HepG2 (cell line): ENCODE measurements at regions not wholly inside any gene's neighbourhood (a gene's known extent, or its start where the extent isn't known, plus 50 kb on each side); places are given as distances from the start of the nearest gene placed in this dataset.

ENCODE experiments used
- ATAC-seq: fragments of 200-7000 bp; cut with Tn5 transposase; 3 replicates; pipeline ENCODE4 v1.9.1; 2020; ENCODE audit warnings: mild to moderate bottlenecking, moderate library complexity
- BruUV-seq: library from RNA; stranded (reverse); fragments of 400-500 nt; replicated peaks from 2 replicates; lab custom pipeline; 2021; lab: Mats Ljungman, UMichigan
- CTCF ChIA-PET: fragments of 300-600 bp; formaldehyde crosslinking; extraction: SDS; loops from one replicate; lab custom pipeline; 2021; ENCODE audit warnings: low total read pairs, inconsistent platforms, low intra/inter-chr PET ratio; lab: Yijun Ruan, JAX
- POLR2A ChIA-PET: fragments of 350-600 bp; sonication (Branson Sonifier 250); formaldehyde crosslinking; loops from one replicate; lab custom pipeline; 2020; ENCODE audit warnings: antibody characterized with exemption, inconsistent platforms; lab: Yijun Ruan, JAX
- DNase-seq: peaks from one replicate; pipeline ENCODE4 v3.0.0-alpha.2; 2015; ENCODE audit warnings: low spot score
- FAIRE-seq: peaks from 3 replicates; lab custom pipeline; 2011; peaks lifted over from hg19 to GRCh38; lab: Jason Lieb, UNC
- H2AFZ ChIP-seq: one replicate; pipeline ENCODE4 v1.6.1; 2011; ENCODE audit warnings: low read length, inconsistent platforms
- H3K27ac ChIP-seq: fragments of 300-600 bp; 3 replicates; pipeline ENCODE4 v1.8.0; 2011; ENCODE audit warnings: mixed run types, mild to moderate bottlenecking, mixed read lengths, low read length, inconsistent platforms; ENCODE audit not compliant: insufficient read depth; ENCODE audit errors: extremely low read length
- H3K27me3 ChIP-seq, 2 experiments: fragments of 200-600 bp in 1 of 2; 2 replicates in 1 of 2; 3 replicates in 1 of 2; pipeline versions ENCODE4 v1.6.0 to v1.8.0; 2011; ENCODE audit warnings: low read length in 2 of 2, mild to moderate bottlenecking in 2 of 2, moderate library complexity in 2 of 2, inconsistent platforms in 1 of 2; ENCODE audit not compliant: insufficient read depth in 2 of 2, control insufficient read depth in 1 of 2
- H3K36me3 ChIP-seq, 2 experiments: fragments of 200-600 bp in 1 of 2; replicated peaks in 1 of 2; 2 replicates in 1 of 2; 3 replicates in 1 of 2; pipeline versions ENCODE4 v1.5.1 to v1.8.0; 2011; ENCODE audit warnings: low read length in 2 of 2, inconsistent platforms in 1 of 2; ENCODE audit not compliant: insufficient read depth in 2 of 2, control insufficient read depth in 1 of 2
- H3K4me1 ChIP-seq: 2 replicates; pipeline ENCODE4 v1.5.1; 2012; ENCODE audit warnings: low read length, inconsistent platforms; ENCODE audit not compliant: insufficient read depth
- H3K4me2 ChIP-seq: 2 replicates; pipeline ENCODE4 v1.6.0; 2011; ENCODE audit warnings: low read depth, low read length, inconsistent platforms
- H3K4me3 ChIP-seq, 3 experiments: fragments of 200-600 bp in 1 of 3; sonication (generic), shearing (Covaris generic) in 1 of 3; replicated peaks in 1 of 3; 2 replicates each; pipeline ENCODE4 v1.5.1; 2011 to 2016; ENCODE audit warnings: low read length in 3 of 3, inconsistent platforms in 2 of 3, low read depth in 2 of 3, mild to moderate bottlenecking in 2 of 3, control low read depth in 1 of 3, mixed read lengths in 1 of 3; ENCODE audit not compliant: insufficient read depth in 1 of 3
- H3K79me2 ChIP-seq: one replicate; pipeline ENCODE4 v1.6.1; 2011; ENCODE audit warnings: low read length, inconsistent platforms; ENCODE audit not compliant: insufficient read depth
- H3K9ac ChIP-seq: 2 replicates; pipeline ENCODE4 v1.6.0; 2011; ENCODE audit warnings: mild to moderate bottlenecking, low read depth, low read length, inconsistent platforms; ENCODE audit not compliant: insufficient read depth
- H3K9me3 ChIP-seq: 2 replicates; pipeline ENCODE4 v1.5.1; 2012; ENCODE audit warnings: mild to moderate bottlenecking, low read length
- H4K20me1 ChIP-seq: 2 replicates; pipeline ENCODE4 v1.6.0; 2011; ENCODE audit warnings: inconsistent platforms, mild to moderate bottlenecking, low read length, moderate library complexity; ENCODE audit not compliant: insufficient read depth
- AKAP8 ChIP-seq: sonication (generic); formaldehyde crosslinking; IDR thresholded peaks from 2 replicates; pipeline ENCODE4 v1.5.1; 2020; ENCODE audit warnings: mild to moderate bottlenecking, missing genetic modification reagents
- BRD4 ChIP-seq: sonication (generic); formaldehyde crosslinking; IDR thresholded peaks from 2 replicates; pipeline ENCODE4 v1.4.0; 2020; ENCODE audit warnings: missing genetic modification reagents
- CHCHD3 ChIP-seq: sonication (generic); formaldehyde crosslinking; IDR thresholded peaks from 2 replicates; pipeline ENCODE4 v1.8.0; 2022; ENCODE audit warnings: mild to moderate bottlenecking, missing genetic modification reagents, moderate library complexity
- FOSL1 ChIP-seq: sonication (generic); formaldehyde crosslinking; IDR thresholded peaks from 2 replicates; pipeline ENCODE4 v1.9.0; 2021; ENCODE audit warnings: missing genetic modification reagents, borderline replicate concordance
- GATAD1 ChIP-seq: IDR thresholded peaks from 2 replicates; pipeline ENCODE4 v1.6.1; 2016; ENCODE audit warnings: missing genetic modification reagents, missing compliant biosample characterization
- KAT2B ChIP-seq: fragments of 150-350 bp; IDR thresholded peaks from 2 replicates; pipeline ENCODE4 v1.6.1; 2014; ENCODE audit warnings: low read depth, low read length, borderline replicate concordance
- KLF9 ChIP-seq: IDR thresholded peaks from 2 replicates; pipeline ENCODE4 v1.6.1; 2016; ENCODE audit warnings: low read depth
- MED13 ChIP-seq: sonication (generic); formaldehyde crosslinking; IDR thresholded peaks from 2 replicates; pipeline ENCODE4 v1.5.0; 2020; ENCODE audit warnings: missing genetic modification reagents
- RBM39 ChIP-seq: fragments of 200-400 bp; formaldehyde crosslinking; IDR thresholded peaks from one replicate; pipeline ENCODE4 v1.6.1; 2018; ENCODE audit warnings: antibody characterized with exemption, mild to moderate bottlenecking, low read depth, low read length; ENCODE audit not compliant: poor library complexity, severe bottlenecking
- SOX5 ChIP-seq: IDR thresholded peaks from 2 replicates; pipeline ENCODE4 v1.6.1; 2016; ENCODE audit warnings: borderline replicate concordance
- TGIF2 ChIP-seq: IDR thresholded peaks from 2 replicates; pipeline ENCODE4 v1.6.1; 2016; ENCODE audit warnings: control low read depth, missing compliant biosample characterization
- ZNF776 ChIP-seq: sonication (generic); formaldehyde crosslinking; IDR thresholded peaks from 2 replicates; pipeline ENCODE4 v1.4.0; 2020; ENCODE audit warnings: mild to moderate bottlenecking, missing genetic modification reagents
- ZNF839 ChIP-seq: sonication (generic); formaldehyde crosslinking; IDR thresholded peaks from 2 replicates; pipeline ENCODE4 v1.4.0; 2020; ENCODE audit warnings: missing genetic modification reagents, mild to moderate bottlenecking, borderline replicate concordance
- WGBS: methylation state at CpG from one replicate; pipeline ENCODE4 v1.1.6; 2017; ENCODE audit warnings: low lambda C conversion rate; 5-methylcytosine and 5-hydroxymethylcytosine counted together
- in situ Hi-C: cut with HindIII; loops from 2 replicates; pipeline ENCODE4 v1.10.0; 2017; ENCODE audit warnings: low pct_unique_long_range_greater_than_20kb; ENCODE audit not compliant: extremely low pct_ligation_motif_present
- intact Hi-C: fragments of 100-400 bp; cut with micrococcal nuclease; formaldehyde crosslinking; loops from one replicate; pipeline ENCODE4 v1.10.0; 2022; ENCODE audit not compliant: unreplicated experiment
- TF ChIP-seq, protein P1 (sequence below): sonication (generic); formaldehyde crosslinking; IDR thresholded peaks from 2 replicates; pipeline ENCODE4 v1.9.0; 2021; ENCODE audit warnings: mild to moderate bottlenecking, missing genetic modification reagents
- TF ChIP-seq, protein P2 (sequence below): sonication (generic); formaldehyde crosslinking; IDR thresholded peaks from 2 replicates; pipeline ENCODE4 v1.4.0; 2020; ENCODE audit warnings: mild to moderate bottlenecking, low read depth, missing genetic modification reagents
- TF ChIP-seq, protein P3 (sequence below): sonication (generic); formaldehyde crosslinking; IDR thresholded peaks from 2 replicates; pipeline ENCODE4 v1.5.1; 2020; ENCODE audit warnings: missing genetic modification reagents, mild to moderate bottlenecking, borderline replicate concordance
- TF ChIP-seq, protein P4 (sequence below): sonication (generic); formaldehyde crosslinking; IDR thresholded peaks from 2 replicates; pipeline ENCODE4 v1.5.0; 2020; ENCODE audit warnings: mild to moderate bottlenecking, missing genetic modification reagents, moderate library complexity

DNA sequence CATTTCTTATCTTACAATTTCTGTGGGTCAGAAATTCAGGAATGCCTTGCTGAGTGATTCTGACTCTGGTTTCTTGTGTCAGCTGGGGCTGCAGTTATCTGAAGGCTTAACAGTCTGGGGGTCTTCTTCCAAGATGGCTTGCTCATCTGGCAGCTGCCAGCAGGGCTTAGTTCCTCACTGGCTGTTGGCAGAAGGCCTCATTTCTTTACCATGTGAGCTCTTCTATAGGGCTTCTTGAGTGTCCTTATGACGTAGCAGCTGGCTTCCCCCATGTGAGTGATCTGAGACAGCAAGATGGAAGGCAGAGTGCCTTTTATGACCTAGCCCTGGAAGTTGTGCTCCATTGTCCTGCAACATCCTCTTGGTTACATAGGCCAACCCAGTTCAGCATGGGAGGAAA lies 82.0 kb upstream of the PDZRN3 start (continued):
- TF ChIP-seq MED13 (CRISPR knock-in tag), result no peak
- no peak for TF ChIP-seq KLF9
- no peak for TF ChIP-seq GATAD1
- no peak for TF ChIP-seq SOX5
- no peak for TF ChIP-seq AKAP8 (CRISPR knock-in tag)
- TF ChIP-seq, all 625 proteins: peak for 0

DNA sequence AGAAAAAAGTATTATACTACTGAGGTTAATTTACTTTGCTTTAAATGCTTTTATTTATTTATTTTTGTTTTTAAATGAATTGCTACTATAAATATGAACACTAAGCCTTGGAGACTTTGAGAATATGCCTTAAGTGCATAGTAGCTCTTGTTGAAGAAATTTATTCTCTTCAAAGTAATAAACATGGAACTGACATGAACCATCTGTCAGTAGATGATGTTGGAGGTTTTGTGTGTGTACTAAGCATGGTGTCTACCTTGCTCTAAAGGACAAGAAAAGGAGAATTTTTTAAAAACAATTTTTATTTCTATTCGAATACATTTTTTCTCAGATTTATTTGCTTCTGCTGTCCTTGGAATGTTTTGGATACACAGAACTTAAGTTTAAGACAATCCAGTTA lies 81.1 kb upstream of the PDZRN3 start:
- intact Hi-C loops, result no loop called here
- WGBS, result 37% methylated on average over 1 of the region's 1 CpG
- no peaks in the 10 kb centered on the region for H3K4me1 ChIP-seq
- TF ChIP-seq ZNF776 (CRISPR knock-in tag), result no peak
- no peak for TF ChIP-seq ZNF839
- TF ChIP-seq FOSL1 (CRISPR knock-in tag), result no peak
- TF ChIP-seq, protein P1, sequence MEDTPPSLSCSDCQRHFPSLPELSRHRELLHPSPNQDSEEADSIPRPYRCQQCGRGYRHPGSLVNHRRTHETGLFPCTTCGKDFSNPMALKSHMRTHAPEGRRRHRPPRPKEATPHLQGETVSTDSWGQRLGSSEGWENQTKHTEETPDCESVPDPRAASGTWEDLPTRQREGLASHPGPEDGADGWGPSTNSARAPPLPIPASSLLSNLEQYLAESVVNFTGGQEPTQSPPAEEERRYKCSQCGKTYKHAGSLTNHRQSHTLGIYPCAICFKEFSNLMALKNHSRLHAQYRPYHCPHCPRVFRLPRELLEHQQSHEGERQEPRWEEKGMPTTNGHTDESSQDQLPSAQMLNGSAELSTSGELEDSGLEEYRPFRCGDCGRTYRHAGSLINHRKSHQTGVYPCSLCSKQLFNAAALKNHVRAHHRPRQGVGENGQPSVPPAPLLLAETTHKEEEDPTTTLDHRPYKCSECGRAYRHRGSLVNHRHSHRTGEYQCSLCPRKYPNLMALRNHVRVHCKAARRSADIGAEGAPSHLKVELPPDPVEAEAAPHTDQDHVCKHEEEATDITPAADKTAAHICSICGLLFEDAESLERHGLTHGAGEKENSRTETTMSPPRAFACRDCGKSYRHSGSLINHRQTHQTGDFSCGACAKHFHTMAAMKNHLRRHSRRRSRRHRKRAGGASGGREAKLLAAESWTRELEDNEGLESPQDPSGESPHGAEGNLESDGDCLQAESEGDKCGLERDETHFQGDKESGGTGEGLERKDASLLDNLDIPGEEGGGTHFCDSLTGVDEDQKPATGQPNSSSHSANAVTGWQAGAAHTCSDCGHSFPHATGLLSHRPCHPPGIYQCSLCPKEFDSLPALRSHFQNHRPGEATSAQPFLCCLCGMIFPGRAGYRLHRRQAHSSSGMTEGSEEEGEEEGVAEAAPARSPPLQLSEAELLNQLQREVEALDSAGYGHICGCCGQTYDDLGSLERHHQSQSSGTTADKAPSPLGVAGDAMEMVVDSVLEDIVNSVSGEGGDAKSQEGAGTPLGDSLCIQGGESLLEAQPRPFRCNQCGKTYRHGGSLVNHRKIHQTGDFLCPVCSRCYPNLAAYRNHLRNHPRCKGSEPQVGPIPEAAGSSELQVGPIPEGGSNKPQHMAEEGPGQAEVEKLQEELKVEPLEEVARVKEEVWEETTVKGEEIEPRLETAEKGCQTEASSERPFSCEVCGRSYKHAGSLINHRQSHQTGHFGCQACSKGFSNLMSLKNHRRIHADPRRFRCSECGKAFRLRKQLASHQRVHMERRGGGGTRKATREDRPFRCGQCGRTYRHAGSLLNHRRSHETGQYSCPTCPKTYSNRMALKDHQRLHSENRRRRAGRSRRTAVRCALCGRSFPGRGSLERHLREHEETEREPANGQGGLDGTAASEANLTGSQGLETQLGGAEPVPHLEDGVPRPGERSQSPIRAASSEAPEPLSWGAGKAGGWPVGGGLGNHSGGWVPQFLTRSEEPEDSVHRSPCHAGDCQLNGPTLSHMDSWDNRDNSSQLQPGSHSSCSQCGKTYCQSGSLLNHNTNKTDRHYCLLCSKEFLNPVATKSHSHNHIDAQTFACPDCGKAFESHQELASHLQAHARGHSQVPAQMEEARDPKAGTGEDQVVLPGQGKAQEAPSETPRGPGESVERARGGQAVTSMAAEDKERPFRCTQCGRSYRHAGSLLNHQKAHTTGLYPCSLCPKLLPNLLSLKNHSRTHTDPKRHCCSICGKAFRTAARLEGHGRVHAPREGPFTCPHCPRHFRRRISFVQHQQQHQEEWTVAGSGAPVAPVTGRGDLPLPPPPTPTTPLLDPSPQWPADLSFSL (CRISPR knock-in tag), result no peak
- TF ChIP-seq TGIF2 (CRISPR knock-in tag), result no peak
- TF ChIP-seq, protein P2, sequence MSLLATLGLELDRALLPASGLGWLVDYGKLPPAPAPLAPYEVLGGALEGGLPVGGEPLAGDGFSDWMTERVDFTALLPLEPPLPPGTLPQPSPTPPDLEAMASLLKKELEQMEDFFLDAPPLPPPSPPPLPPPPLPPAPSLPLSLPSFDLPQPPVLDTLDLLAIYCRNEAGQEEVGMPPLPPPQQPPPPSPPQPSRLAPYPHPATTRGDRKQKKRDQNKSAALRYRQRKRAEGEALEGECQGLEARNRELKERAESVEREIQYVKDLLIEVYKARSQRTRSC (CRISPR knock-in tag), result no peak
- TF ChIP-seq, protein P3, sequence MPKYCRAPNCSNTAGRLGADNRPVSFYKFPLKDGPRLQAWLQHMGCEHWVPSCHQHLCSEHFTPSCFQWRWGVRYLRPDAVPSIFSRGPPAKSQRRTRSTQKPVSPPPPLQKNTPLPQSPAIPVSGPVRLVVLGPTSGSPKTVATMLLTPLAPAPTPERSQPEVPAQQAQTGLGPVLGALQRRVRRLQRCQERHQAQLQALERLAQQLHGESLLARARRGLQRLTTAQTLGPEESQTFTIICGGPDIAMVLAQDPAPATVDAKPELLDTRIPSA, result no peak
- no peak for TF ChIP-seq BRD4 (CRISPR knock-in tag)
- TF ChIP-seq, protein P4, sequence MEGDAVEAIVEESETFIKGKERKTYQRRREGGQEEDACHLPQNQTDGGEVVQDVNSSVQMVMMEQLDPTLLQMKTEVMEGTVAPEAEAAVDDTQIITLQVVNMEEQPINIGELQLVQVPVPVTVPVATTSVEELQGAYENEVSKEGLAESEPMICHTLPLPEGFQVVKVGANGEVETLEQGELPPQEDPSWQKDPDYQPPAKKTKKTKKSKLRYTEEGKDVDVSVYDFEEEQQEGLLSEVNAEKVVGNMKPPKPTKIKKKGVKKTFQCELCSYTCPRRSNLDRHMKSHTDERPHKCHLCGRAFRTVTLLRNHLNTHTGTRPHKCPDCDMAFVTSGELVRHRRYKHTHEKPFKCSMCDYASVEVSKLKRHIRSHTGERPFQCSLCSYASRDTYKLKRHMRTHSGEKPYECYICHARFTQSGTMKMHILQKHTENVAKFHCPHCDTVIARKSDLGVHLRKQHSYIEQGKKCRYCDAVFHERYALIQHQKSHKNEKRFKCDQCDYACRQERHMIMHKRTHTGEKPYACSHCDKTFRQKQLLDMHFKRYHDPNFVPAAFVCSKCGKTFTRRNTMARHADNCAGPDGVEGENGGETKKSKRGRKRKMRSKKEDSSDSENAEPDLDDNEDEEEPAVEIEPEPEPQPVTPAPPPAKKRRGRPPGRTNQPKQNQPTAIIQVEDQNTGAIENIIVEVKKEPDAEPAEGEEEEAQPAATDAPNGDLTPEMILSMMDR (CRISPR knock-in tag), result no peak
- no peak for TF ChIP-seq CHCHD3 (CRISPR knock-in tag)
- TF ChIP-seq KAT2B, result no peak
- no peak for TF ChIP-seq RBM39
- H2AFZ ChIP-seq, result no peak overlapping the region
- DNase-seq (no peak), FAIRE-seq (no peak), ATAC-seq (no peak)
- in situ Hi-C loops, result no loop called here
- H3K4me3 ChIP-seq, result no peak overlapping the region
- H3K9me3 ChIP-seq, result no peaks in the 10 kb centered on the region
- no peaks in the 10 kb centered on the region for H3K27me3 ChIP-seq
- ChIA-PET CTCF (no interaction called here), POLR2A (no interaction called here)
- no peak overlapping the region for H3K27ac ChIP-seq
- H3K4me2 ChIP-seq, result no peak overlapping the region
- no peaks in the 10 kb centered on the region for H4K20me1 ChIP-seq
- no peaks in the 10 kb centered on the region for H3K79me2 ChIP-seq
- no peaks in the 10 kb centered on the region for H3K36me3 ChIP-seq
- BruUV-seq, result no TSS peak
- H3K9ac ChIP-seq, result no peak overlapping the region
